ENCODE measurements at regions not wholly inside any gene's neighbourhood (a gene's known extent, or its start where the extent isn't known, plus 50 kb on each side); places are given as distances from the start of the nearest gene placed in this dataset.
"Not testable (repeated sequence)": the region's sequence is repeated elsewhere in the genome, so short reads cannot be mapped to it uniquely, and the experiment has no call there.

- DNase-seq = no peak
Observed at GRCh38 chr2:131641414-131642206, 113.9 kb downstream of the CCDC74A start.

- DNase-seq = not testable (repeated sequence)
Observed at GRCh38 chr2:131643180-131643579, 115.5 kb downstream of the CCDC74A start.

GRCh38 chr2:131645177-131645765, 117.6 kb downstream of the CCDC74A start:
- no peak for DNase-seq

GRCh38 chr2:131646220-131646619, 118.5 kb downstream of the CCDC74A start:
- DNase-seq = not testable (repeated sequence)

GRCh38 chr2:131646669-131647297, 119.1 kb downstream of the CCDC74A start:
- DNase-seq = no peak

- not testable (repeated sequence) for DNase-seq
Observed at GRCh38 chr2:131648565-131648964, 120.9 kb downstream of the CCDC74A start.

GRCh38 chr2:131652246-131652645, 124.6 kb downstream of the CCDC74A start:
- DNase-seq = not testable (repeated sequence)

- not testable (repeated sequence) for DNase-seq
Observed at GRCh38 chr2:131654107-131654506, 126.4 kb downstream of the CCDC74A start.

- DNase-seq = no peak
Observed at GRCh38 chr2:131656816-131657633, 129.3 kb downstream of the CCDC74A start.

GRCh38 chr2:131657895-131658768, 130.4 kb downstream of the CCDC74A start:
- no peak for DNase-seq

GRCh38 chr2:131658769-131659131, 131.1 kb downstream of the CCDC74A start:
- no peak for DNase-seq

- no peak for DNase-seq
Observed at GRCh38 chr2:131659168-131659572, 131.5 kb downstream of the CCDC74A start.

GRCh38 chr2:131661101-131661782, 133.6 kb downstream of the CCDC74A start:
- not testable (repeated sequence) for DNase-seq

- DNase-seq = not testable (repeated sequence)
Observed at GRCh38 chr2:131661884-131662535, 134.3 kb downstream of the CCDC74A start.

GRCh38 chr2:131663501-131663900, 135.8 kb downstream of the CCDC74A start:
- DNase-seq = not testable (repeated sequence)

- not testable (repeated sequence) for DNase-seq
Observed at GRCh38 chr2:131665716-131666115, 138.0 kb downstream of the CCDC74A start.

GRCh38 chr2:131668794-131669540, 141.3 kb downstream of the CCDC74A start:
- not testable (repeated sequence) for DNase-seq

- DNase-seq = not testable (repeated sequence)
Observed at GRCh38 chr2:131671841-131672470, 144.3 kb downstream of the CCDC74A start.
